ENCODE measurements at regions not wholly inside any gene's neighbourhood (a gene's known extent, or its start where the extent isn't known, plus 50 kb on each side); places are given as distances from the start of the nearest gene placed in this dataset.

GRCh38 chrX:131915488-131915887 lies 107.6 kb upstream of the STK26 start:
- no peak for TF ChIP-seq CTCF (IDR thresholded peaks at IDR 0.05; ENCODE audit: extremely low read depth in 1 of 2, insufficient read depth in 1 of 2, low read depth in 1 of 2, low read length in 2 of 2)
- TF ChIP-seq POLR2AphosphoS5 (IDR thresholded peaks at IDR 0.05; ENCODE audit: insufficient read depth, low read depth, low read length), result no peak
- TF ChIP-seq POLR2A (IDR thresholded peaks at IDR 0.05; ENCODE audit: low read depth, low read length), result no peak
- TF ChIP-seq, protein P1, sequence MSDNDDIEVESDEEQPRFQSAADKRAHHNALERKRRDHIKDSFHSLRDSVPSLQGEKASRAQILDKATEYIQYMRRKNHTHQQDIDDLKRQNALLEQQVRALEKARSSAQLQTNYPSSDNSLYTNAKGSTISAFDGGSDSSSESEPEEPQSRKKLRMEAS (IDR thresholded peaks at IDR 0.05; ENCODE audit: insufficient read depth, insufficient read length), result no peak
- TF ChIP-seq EZH2 (IDR thresholded peaks at IDR 0.05; ENCODE audit: borderline replicate concordance, low read depth, low read length, severe bottlenecking), result no peak
- TF ChIP-seq MYC (IDR thresholded peaks at IDR 0.05; ENCODE audit: low read depth, low read length), result no peak
- no peak for TF ChIP-seq JUN (IDR thresholded peaks at IDR 0.05; ENCODE audit: borderline replicate concordance, insufficient read depth, insufficient read length, low read depth)
- TF ChIP-seq FOS (IDR thresholded peaks at IDR 0.05; ENCODE audit: borderline replicate concordance, insufficient read depth, low read length), result no peak
- no peak for TF ChIP-seq GATA2 (IDR thresholded peaks at IDR 0.05; ENCODE audit: insufficient read depth, insufficient read length, low read depth, low read length)

Data from endothelial cell of umbilical vein (primary cell).